GDM1 (cell line): ENCODE measurements at regions not wholly inside any gene's neighbourhood (a gene's known extent, or its start where the extent isn't known, plus 50 kb on each side); places are given as distances from the start of the nearest gene placed in this dataset.
"Not testable (repeated sequence)": the region's sequence is repeated elsewhere in the genome, so short reads cannot be mapped to it uniquely, and the experiment has no call there.

Experiments
- DNase-seq: peaks from one replicate; lab custom pipeline; 2025; lab: John Stamatoyannopoulos, UW

DNA sequence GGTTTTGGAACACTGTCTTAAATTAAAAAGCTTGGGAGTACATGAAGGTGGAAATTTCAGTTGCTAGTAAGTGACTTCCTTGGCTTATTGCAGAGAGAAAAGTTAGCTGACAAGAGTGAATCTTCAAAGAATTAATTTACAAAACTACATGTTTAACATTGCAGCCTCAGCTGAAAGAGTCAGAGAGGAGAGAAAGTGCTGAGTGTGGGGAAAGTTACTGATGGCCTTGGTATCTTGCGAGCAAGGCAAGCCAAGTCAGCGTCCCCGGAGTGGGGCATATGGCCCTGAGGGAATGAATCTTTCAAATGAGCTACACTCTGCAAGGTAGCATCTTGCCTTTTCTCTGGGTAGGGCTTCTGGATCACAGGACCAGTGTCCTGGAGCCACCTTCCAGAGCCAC is 131.3 kb downstream of the LPIN1 start:
- DNase-seq: no peak

GRCh38 chr2:11885253-11885652 is 138.8 kb downstream of the LPIN1 start:
- not testable (repeated sequence) for DNase-seq

- not testable (repeated sequence) for DNase-seq
These were observed 140.5 kb downstream of the LPIN1 start for GRCh38 chr2:11886899-11887298.

DNA sequence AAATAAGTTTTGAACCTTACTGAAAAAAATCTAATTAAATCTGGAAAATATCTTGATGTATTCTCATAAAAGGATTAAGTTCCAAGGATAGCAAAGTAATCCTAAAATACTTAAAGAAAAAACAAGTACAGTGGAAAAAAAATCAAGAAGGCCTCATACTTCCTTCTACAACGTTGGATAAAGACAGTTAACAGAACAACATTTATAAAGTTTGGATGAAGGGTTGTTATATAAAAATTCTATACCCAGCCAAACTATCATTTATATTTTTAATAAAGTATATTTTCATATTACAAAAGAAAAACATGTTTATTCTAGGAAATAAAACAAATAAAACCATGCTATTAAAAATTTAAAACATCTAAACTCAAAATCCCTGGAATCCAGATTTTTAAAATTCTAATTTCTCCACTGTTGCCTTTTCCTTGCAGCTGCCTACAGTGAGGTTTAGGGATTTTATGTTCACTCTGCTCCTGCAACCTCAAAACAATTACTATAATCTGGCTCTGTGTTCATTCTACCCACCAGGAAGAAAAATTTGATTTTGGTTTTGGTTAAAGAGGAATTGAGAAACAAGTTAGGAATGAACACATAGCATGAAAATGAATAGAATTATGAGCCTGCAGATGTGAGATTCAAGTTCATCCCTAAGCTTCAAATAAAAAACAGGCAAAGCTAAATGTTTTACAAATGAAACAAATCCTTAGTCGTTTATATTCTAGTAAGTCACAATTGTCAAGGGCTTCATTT is 142.8 kb downstream of the LPIN1 start:
- DNase-seq: no peak

- no peak for DNase-seq
These were observed 143.4 kb downstream of the LPIN1 start for GRCh38 chr2:11889854-11890253.

GRCh38 chr2:11891028-11891427 is 144.6 kb downstream of the LPIN1 start:
- no peak for DNase-seq

DNA sequence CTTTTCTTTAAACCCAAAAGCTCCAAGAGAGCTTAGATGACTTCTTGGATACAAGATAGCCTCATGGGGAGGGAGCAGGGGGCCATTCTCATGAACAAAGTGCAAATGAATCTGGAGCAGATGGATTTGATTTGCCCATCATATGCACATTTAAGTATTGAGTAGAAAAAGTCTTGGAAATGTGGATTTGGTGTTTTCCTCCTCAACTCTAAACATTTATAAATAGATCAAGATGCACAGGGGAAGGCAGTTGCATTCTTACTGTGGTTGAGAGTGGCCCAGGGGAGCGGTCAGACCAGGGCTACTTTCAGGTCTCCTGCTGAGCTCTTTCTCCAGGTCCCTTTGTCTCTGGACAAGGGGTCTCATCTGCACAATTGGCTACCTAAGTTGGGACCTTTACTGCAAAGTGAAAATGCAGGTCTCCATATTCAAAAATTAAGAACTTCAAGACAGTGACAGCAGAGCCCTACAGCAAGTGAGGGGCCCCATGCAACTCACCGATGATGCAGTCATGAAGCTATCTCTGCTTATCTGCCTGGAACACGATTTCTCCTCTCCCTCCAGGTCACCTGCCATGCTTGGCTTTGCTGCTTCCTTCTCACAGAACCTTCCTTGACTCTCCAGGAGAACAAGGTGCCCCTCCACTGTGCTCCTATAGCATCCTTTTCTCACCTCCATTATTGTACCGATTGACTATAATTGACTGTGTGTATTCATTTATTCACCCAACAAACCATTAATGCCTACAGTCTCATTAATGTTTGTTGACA is 145.4 kb downstream of the LPIN1 start:
- no peak for DNase-seq

DNA sequence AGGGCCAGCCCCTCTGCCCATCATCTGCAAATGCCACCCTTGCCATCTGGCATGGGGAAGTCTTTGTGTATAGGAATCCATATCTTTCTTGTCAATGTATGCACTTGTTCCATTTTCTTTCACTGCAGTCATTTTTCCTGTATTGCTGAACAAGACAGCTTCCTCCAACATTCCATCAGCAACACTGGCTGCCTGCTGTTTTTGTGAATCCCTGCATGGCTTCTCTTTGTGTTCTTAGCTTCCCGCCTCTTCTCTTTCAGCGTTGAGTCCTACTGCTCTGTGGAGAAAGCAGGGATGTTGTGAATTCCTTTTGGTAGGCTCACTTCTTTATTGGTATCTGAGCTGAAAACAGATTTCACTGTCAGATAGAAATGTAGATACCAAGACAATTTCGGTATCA is 150.0 kb downstream of the LPIN1 start:
- DNase-seq: no peak

DNA sequence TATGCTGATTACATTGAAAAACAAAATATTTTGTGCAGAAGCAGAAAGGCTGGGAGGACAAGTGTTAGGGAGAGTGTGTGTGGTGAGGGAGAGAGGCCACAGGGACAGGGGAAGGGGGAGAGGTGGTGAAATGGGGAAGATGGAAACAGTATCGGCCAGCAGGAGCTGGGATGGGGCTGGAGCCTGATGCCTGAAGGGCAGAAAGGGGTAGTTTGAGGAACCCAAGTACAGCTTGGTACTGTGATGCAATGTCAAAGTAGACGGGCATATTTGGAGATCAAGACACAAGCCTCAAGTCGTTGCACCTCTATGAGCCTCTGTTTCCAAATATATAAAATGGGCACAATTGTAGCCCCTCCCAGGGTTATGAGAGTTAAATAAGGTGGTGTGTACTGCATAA is 152.1 kb downstream of the LPIN1 start:
- DNase-seq: no peak

DNA sequence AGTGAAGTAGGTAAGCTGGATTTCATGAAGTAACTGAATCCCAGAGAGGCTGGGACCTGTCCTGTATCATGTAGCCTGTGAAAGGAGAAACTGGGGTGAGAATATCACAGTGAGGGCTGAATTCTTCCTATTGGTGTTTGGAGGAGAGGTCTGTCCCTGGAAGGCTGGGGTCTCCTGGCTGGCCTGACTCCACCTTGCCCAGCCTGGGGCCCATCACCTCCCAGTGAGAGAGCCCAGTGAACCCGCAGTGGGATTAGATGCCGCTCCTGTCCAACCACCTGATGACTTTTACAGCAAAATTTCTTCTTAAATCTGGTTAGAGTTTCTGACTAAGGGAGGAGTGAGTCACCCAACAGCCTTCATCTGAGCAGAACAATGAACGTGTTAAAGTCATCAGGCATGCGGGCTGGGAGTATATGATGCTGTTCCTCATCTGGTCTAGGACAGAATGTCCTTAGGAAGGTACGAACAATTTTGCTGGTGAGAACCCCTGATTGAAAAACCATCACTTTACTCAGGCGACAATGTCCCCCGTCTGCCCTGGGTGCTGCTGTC is 152.9 kb downstream of the LPIN1 start:
- DNase-seq: no peak

GRCh38 chr2:11900891-11901290 is 154.5 kb downstream of the LPIN1 start:
- DNase-seq: not testable (repeated sequence)

DNA sequence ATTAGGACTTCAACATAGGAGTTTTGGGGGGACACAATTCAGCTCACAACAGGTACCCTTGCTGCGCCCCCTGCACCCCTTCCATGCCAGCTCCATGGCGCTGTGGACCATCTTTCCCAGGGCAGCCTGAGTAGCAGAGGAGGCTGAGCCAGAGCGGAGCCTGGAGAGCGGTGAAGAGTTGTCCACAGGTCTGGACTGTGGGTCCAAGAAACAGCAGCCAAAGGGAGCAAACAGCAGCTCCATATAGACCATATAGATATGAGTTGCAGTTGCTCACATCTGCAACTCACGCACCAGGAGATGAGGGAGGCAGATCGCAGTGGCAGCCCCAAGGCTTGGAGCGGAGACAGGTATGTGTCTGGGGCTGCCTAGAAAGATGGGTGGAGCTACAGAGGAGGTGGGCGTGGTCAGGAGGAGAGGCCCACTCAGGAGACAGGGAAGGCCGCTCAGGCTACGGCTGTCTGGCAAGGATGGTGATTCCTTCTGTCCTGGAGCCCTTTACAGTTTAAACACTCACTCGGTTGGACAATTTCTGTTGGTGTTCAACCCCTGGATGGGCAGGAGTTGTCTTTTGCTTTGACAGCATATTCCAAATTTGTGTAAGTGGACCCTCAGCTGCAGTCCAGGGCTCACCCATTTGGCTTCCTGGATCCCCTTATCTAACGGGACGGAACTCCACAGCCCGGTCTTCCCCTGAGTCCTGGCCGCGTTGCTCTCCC is 155.1 kb downstream of the LPIN1 start:
- no peak for DNase-seq

DNA sequence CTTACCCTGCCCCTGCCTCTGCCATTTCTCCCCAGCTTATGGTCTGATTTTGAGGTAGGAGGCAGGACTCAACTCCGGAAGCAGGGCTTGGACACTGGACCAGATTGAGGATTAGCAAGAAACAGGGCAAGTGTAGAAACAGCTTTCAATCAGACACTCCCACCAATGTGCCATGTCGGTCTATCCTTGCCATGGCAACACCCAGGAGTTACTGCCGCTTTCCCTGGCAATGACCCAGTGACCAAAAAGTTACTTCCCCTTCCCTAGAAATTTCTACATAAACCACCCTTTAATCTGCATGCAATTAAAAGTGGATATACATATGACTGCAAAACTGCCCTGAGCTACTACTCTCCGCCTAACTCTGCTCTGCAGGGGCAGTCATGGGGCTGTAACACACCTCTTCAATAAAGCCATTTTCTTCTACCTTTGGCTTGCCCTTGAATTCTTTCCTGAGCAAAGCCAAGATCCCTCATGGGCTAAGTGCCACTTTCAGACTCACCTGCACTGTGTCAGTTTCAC is 156.7 kb downstream of the LPIN1 start:
- no peak for DNase-seq

DNA sequence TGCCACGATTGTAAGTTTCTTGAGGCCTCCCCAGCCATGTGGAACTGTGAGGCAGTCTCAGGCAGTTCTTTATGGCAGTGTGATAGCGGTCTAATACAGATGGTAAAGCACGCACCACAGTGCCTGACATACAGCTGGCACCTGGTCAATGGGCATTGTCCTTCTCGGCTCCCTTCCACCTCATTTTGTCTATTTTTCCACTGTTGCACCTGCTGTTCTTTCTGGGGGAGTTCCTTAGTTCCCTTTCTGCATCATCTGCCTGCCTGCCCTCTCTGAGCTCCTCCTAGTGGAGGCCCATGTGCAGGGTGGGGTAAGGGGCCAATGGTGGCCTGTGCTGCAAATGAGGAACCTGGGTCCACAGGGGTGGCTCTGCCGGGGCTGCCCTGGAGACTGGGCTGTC is 157.6 kb downstream of the LPIN1 start:
- DNase-seq: no peak

- no peak for DNase-seq
These were observed 158.5 kb downstream of the LPIN1 start for GRCh38 chr2:11904941-11905340.

DNA sequence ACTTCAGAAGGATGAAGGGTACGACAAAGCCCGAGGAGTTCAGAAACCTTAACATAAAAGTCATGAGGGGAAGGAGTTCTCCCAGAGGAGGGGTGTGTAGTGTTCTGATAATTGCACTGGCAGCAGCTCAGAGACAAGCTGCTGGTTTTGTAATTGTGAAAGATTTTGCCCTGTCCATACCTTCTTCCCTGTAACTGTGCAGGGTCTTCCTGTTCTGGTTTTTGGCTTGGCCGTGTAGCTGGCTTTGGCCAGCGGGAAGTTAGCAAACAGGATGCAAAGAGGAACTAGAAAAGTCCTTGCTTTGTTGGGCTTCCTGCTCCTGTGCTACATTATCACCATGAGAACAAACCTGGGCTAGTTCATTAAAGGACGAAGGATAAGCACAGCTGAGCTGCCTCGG is 160.8 kb downstream of the LPIN1 start:
- DNase-seq: no peak

- no peak for DNase-seq
These were observed 164.5 kb downstream of the LPIN1 start for GRCh38 chr2:11910971-11911370.

DNA sequence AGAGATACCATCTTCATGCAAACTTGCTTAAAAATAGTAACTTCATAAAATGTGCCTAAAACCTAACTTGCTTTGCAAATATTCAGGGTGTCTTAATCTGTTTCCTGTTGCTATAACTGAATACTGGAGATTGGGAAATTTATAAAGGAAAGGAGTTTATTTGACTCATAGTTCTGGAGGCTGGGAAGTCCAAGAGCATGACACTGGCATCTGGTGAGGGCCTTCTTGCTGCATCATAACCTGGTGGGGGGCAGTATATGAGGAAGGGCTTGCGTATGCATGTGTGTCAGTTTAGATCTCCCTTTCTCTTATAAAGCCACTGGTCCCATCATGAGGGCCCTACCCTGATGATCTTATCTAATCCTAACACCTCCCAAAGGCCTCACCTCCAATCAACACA is 166.5 kb downstream of the LPIN1 start:
- DNase-seq: no peak

GRCh38 chr2:11914455-11914854 is 168.0 kb downstream of the LPIN1 start:
- DNase-seq: no peak

GRCh38 chr2:11915650-11916049 is 169.2 kb downstream of the LPIN1 start:
- DNase-seq: no peak

GRCh38 chr2:11919953-11920352 is 173.5 kb downstream of the LPIN1 start:
- DNase-seq: no peak

- DNase-seq: no peak
These were observed 174.7 kb downstream of the LPIN1 start for GRCh38 chr2:11920993-11921583.
